Endothelial cell of umbilical vein (primary cell): ENCODE measurements at regions not wholly inside any gene's neighbourhood (a gene's known extent, or its start where the extent isn't known, plus 50 kb on each side); places are given as distances from the start of the nearest gene placed in this dataset.

ENCODE experiments used
- CTCF ChIP-seq, 2 donors: IDR thresholded peaks; 1 replicate in 1 of 2; 2 replicates in 1 of 2; pipeline ENCODE4 v1.5.1; 2011; ENCODE audit warnings: low read length in 2 of 2, mild to moderate bottlenecking in 2 of 2, moderate library complexity in 2 of 2, control low read depth in 1 of 2, inconsistent platforms in 1 of 2, low read depth in 1 of 2; ENCODE audit not compliant: insufficient read depth in 1 of 2; ENCODE audit errors: extremely low read depth in 1 of 2
- EZH2 ChIP-seq: IDR thresholded peaks from 2 replicates; pipeline ENCODE4 v1.6.1; 2012; ENCODE audit warnings: borderline replicate concordance, low read depth, mild to moderate bottlenecking, moderate library complexity, low read length, inconsistent platforms; ENCODE audit not compliant: severe bottlenecking
- GATA2 ChIP-seq: IDR thresholded peaks from 2 replicates; pipeline ENCODE4 v1.7.0; 2011; ENCODE audit warnings: low read depth, mild to moderate bottlenecking, moderate library complexity, mixed read lengths, low read length; ENCODE audit not compliant: insufficient read length, insufficient read depth
- MAX ChIP-seq: IDR thresholded peaks from 2 replicates; pipeline ENCODE4 v1.6.1; 2011; ENCODE audit not compliant: insufficient read depth, insufficient read length
- POLR2A ChIP-seq: IDR thresholded peaks from 2 replicates; pipeline ENCODE4 v1.6.1; 2012; ENCODE audit warnings: low read depth, mild to moderate bottlenecking, control low read depth, low read length
- POLR2AphosphoS5 ChIP-seq: IDR thresholded peaks from 2 replicates; pipeline ENCODE4 v1.6.1; 2012; ENCODE audit warnings: low read depth, mild to moderate bottlenecking, control low read depth, low read length, moderate library complexity; ENCODE audit not compliant: insufficient read depth

DNA sequence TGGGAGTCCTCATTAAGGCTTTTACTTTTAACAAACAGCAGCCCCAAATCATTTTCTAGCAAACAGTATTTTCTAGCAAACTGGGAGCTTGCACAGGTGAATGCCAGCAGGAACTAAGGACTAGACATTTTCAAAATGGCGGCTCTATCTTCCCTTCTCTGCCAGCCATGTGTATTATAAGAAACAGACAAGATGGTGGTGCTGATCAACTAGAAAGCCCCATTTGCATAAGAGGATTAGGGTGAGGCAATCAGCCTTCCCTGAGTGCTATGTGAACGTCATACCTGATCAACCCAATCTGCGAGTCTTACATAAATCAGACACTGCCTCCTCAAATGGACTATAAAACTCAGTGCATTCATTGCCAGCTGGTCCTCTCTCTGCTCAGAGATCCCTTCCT lies 479.6 kb downstream of the IPMK start:
- TF ChIP-seq EZH2 (no peak), CTCF (IDR thresholded peaks at IDR 0.05; ENCODE audit: extremely low read depth in 1 of 2, insufficient read depth in 1 of 2, low read depth in 1 of 2, low read length in 2 of 2) (no peak), POLR2AphosphoS5 (no peak), POLR2A (no peak), MAX (no peak), GATA2 (no peak)
